ENCODE measurements at regions not wholly inside any gene's neighbourhood (a gene's known extent, or its start where the extent isn't known, plus 50 kb on each side); places are given as distances from the start of the nearest gene placed in this dataset.

GRCh38 chr15:31151301-31152233 lies 50.0 kb upstream of the TRPM1 start:
- TF ChIP-seq CTCF (IDR thresholded peaks at IDR 0.05) (no peak), POLR2A (IDR thresholded peaks at IDR 0.05) (no peak), POLR2AphosphoS5 (IDR thresholded peaks at IDR 0.05) (no peak), EP300 (IDR thresholded peaks at IDR 0.05) (no peak)
